ENCODE measurements at regions not wholly inside any gene's neighbourhood (a gene's known extent, or its start where the extent isn't known, plus 50 kb on each side); places are given as distances from the start of the nearest gene placed in this dataset.
A peak's percentile ranks its signal among the peaks of the same experiment; 100 is the strongest.

DNA sequence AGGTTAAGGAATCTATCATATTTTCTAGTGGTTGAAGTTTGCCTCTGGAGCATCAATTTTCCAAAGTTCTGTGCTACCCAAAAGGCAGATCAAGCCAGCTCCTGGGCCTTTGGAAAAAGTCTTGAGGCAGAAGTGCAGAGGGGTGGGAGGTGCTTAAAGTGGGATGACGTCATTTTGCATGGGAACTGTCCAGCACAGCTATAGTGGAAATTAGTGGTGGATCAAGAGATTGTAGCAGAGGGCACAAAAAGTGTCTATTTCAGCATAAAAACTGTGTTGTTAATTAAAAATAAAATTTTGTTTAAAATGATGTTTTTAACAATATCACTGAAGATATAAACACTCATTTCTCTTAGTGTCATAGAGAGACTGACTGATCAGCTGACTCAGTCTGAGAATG lies 221.9 kb downstream of the LRRN1 start:
- no peak for DNase-seq

- DNase-seq: no peak
These were observed 229.9 kb downstream of the LRRN1 start for GRCh38 chr3:4029135-4029534.

DNA sequence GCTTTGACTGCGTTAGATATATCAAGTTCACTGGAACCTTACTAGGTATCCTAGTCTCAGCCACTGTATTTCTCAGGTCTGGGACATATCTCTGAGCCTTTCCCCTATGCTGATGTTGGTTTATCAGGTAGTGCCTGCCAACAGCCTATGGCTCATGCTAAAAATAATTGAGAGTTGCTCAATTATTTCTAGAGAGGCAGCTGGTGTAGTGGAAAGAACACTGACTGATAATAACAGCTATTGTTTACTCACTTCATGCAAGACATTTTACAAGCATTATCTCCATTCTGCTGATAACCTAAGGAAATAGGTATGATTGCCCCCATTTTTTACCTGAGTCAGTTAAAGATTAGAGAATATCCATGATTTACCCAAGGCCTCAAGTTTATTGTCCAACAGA lies 231.4 kb downstream of the LRRN1 start:
- no peak for DNase-seq

DNA sequence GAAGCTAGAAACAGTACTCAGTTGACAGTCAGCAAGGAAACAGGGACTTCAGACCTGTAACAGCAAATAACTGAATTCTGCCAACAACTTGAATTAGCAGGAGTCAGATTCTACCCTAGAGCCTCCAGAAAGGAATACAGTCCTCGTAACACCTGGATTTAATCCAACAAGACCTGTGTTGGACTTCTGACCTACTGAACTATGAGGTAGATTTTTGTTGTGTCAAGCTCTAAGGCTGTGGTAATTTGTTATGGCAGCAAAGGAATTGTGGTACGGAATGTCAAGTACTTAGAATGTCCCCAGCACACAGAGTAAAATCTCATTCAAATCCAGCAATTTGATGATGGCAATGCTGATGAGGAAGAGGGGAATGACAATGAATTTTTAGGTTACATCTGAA lies 234.1 kb downstream of the LRRN1 start:
- DNase-seq: no peak

DNA sequence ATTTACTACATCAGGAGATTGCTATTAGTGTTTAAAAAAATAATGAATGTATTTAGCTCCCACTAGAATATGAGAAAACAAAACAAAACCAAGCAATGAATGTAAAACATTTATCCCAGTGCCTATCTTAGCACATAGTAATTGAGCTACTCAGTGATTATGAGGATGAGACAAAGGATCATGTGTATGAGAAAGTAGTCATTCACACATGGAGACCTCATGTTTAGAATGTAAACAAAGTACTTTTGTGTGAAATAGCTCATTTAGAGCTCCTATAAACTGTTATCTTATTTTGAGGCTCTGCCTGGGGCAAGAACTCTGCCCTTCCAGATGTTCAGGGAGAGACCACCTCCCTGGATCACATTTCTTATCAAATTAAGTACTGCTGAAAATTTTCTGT lies 236.8 kb downstream of the LRRN1 start:
- DNase-seq: no peak

- no peak for DNase-seq
These were observed 239.1 kb downstream of the LRRN1 start for GRCh38 chr3:4038351-4038750.

GRCh38 chr3:4042070-4042469 lies 242.8 kb downstream of the LRRN1 start:
- DNase-seq: no peak

DNA sequence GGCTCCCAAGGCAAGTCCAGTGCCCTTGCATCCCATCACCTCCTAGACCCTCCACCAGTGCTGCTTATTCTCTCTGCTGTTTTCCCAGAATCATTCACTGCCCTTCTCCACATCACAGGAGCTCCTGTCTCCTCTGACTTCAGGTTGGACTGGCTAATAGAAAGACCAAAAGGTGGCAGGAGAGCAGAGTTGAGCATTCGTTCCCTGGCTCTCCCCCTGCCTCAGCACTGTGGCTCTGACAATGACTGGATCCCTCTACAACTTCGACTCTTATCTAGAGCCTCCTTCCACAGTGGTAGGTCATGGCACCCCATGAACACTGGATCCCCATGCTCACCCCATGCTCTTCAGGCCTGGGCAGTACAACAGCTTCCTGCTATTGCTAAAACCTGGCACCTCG lies 243.6 kb downstream of the LRRN1 start:
- DNase-seq: no peak

DNA sequence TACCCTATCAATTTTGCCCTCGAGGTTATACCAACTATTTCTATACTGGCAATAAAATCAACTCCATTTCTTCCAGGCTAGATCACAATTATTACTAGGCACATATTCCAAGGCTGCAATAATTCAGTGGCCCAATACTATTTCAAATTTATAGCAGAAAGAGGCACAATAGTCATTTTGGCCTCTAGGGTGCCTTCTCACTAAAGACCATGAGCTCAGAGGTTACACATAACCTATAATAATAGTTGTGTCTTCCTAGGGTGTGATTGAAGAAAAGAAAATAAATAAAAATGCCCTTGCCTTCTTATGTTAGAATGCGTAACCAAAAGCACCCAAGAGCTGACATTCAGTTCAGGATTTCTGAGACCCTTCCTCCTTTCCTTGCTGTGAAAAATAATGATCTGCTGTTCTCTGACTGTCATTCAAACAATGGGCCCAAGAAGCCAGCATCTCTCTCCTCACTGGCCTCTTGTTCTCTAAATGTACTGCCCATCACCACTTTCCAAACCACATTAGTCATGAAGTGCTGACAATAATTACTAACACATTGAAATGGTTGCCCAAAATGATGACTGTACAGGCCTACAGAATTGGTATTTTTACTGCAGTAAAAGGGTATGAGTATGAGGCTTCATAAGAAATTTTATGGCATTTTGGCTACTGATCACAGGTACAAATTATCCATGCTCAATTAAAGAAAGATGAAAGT lies 244.8 kb downstream of the LRRN1 start:
- DNase-seq: peak in 3 of 56 donors; percentile 0 to 5 (median 2)

DNA sequence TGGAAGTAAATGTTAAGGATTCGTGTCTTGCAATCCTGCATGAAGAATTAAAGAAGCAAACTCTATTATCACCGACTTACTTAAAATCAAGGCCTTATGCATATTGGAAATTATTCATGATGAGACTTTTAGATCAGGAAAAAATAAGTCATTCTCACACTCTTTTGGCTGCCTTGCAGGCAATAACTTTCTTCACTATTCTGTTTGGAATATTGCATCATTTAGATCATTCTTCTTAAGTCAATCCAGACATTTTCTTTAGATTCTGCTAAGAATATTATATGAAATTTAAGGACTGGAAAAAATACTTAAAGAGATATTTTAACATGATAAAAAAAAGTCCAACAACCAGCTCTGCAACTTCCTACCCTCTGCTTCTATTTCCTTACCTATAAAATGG lies 245.4 kb downstream of the LRRN1 start:
- DNase-seq: no peak

DNA sequence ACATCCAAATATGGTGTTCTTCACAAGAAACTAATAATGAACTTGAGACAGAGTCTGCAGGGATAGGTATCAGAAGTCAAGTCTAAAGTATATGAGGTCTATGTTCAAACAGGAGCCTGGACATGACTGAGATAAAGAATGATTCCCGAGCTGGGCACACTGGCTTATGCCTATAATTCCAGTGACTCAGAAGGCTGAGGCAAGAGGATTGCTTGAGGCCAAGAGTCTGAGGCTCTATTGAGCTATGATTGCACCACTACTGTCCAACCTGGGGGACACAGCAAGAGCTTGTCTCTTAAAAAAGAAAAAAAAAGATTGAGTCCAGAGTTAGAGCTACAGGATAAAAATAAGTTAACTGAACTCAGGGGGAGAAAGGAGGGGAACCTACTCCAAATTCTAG lies 246.5 kb downstream of the LRRN1 start:
- no peak for DNase-seq

- DNase-seq: no peak
These were observed 248.1 kb downstream of the LRRN1 start for GRCh38 chr3:4047366-4047765.

GRCh38 chr3:4052706-4053105 lies 250.5 kb upstream of the SETMAR start:
- no peak for DNase-seq

DNA sequence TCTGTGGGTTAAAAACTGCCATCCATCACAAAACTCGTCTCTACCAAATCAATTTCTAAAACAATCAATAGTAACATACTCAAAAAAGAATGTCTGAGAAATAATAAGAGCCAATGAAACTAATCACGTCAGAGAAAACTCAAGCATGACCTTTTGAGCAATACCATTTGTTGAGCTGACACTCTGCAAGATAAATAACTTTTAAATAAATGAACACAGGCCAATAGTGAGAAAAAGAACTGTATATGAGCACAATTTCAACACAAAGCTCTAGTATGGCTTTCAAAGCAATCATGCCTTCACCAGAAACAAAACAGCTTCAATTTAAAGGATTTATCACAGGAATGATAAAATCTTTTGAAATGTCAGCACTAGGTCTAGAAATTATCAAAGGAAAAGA lies 249.2 kb upstream of the SETMAR start:
- no peak for DNase-seq

DNA sequence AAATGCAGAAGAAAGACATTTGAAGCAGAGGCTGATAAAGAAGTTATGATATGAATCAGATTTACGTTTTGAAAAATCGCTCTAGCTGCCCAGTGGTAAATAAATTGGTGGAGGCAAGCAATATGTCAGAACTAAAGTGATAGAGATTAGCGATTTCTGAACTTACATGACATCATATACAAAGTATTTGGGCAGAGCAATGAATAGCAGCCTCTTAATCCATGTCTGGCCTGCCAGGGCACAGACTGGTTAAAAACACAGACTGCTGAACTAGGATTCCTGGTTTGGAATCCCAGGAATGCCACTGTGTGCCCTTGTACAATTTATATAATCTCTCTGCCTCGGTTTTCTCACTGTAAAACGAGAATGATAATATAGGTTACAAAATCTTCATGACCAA lies 243.1 kb upstream of the SETMAR start:
- DNase-seq: no peak

- no peak for DNase-seq
These were observed 242.6 kb upstream of the SETMAR start for GRCh38 chr3:4060603-4061002.

DNA sequence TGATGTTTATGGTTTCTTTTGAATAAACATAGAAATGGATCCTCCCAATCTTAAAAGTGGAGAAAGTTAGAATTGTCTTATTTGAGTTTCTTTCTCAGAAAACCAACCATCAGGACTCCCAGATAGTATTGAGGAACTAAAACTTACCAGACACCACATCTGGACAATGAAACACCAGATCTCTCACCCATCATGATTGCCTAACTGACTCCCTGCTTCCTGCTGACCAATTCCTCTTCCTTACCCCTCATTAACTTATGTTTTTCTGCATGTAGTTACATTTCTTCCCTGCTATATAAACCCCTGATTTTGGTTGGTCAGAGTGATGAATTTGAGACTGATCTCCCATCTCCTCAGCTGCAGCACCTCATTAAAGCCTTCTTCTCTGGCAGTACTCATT lies 242.0 kb upstream of the SETMAR start:
- DNase-seq: no peak

GRCh38 chr3:4061783-4062360 lies 241.3 kb upstream of the SETMAR start:
- DNase-seq: no peak

GRCh38 chr3:4062621-4063020 lies 240.5 kb upstream of the SETMAR start:
- DNase-seq: no peak

DNA sequence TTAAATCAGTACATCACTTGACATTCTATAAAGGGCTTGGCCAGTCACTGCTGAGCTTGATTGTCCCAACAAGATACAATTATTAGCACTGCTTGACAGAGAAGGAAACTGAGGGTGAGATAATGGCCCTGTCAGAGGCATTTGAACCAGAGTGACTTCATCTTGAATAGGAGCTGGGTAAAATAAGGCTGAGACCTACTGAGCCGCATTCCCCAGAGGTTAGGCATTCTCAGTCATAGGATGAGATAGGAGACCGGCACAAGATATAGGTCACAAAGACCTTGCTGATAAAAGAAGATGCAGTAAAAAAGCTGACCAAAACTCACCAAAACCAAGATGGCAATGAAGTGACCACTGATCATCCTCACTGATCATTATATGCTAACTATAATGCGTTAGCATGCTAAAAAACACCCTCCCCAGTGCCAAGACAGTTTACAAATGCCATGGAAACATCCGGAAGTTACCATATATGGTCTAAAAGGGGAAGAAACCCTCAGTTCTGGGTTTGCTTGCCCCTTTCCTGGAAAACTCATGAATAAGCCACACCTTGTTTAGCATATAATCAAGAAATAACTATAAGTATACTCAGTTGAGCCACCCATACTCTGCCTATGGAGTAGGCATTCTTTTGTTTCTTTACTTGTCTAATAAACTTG lies 239.1 kb upstream of the SETMAR start:
- no peak for DNase-seq

GRCh38 chr3:4065085-4065484 lies 238.1 kb upstream of the SETMAR start:
- DNase-seq: no peak

DNA sequence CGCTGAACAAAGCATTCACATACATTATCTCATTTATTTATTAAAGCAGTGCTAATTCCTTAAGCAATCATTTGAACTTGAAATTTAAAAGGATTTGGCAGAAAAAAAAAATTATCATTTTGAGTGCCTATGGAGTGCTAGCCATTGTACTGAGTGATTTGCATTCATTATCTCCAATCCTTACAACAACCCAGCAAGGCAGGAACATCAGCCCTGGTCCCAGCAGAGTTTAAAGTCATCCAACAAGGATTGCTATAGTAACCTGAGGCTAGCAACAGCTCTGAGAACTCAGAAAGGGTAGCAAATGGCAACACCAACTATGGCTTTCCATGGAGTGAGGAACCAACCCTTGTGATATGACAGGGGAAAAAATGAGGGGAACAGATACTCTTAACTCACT lies 237.6 kb upstream of the SETMAR start:
- no peak for DNase-seq

DNA sequence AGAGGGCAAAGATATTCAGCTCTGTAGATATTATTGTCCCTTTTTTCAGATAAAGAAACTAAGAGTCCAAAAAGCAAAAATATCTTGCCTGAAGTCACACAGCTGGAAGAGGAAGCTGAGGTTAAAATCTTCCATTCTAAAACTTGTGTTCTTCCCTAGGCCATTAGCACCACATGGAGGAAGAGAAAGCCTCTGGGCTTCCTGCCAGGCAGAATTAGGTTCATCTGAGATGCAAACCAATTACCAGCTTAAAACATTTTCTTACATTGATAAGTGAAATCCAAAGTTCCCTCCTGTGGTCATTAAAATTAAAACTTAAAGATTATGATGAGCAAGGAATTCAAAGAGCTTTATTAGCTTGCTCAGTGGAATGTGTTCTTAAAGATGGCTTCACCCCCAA lies 235.3 kb upstream of the SETMAR start:
- DNase-seq: peak in 1 of 56 donors; percentile 6

Measured in nucleus accumbens (tissue), 56 donors.